ENCODE measurements at regions not wholly inside any gene's neighbourhood (a gene's known extent, or its start where the extent isn't known, plus 50 kb on each side); places are given as distances from the start of the nearest gene placed in this dataset.

- H3K4me3 ChIP-seq (ENCODE audit: low read depth, low read length), result no peak overlapping the region
- DNase-seq (ENCODE audit: low read depth), result no peak
- no peak for TF ChIP-seq CTCF (IDR thresholded peaks at IDR 0.05; ENCODE audit: control insufficient read depth, extremely low read depth, insufficient read depth)
Measured at GRCh38 chr9:21741151-21741550, 61.3 kb upstream of the MTAP start.

GRCh38 chr9:21744320-21744719 is 58.1 kb upstream of the MTAP start:
- H3K4me3 ChIP-seq (ENCODE audit: low read depth, low read length), result no peak overlapping the region
- DNase-seq (ENCODE audit: low read depth), result no peak
- TF ChIP-seq CTCF (IDR thresholded peaks at IDR 0.05; ENCODE audit: control insufficient read depth, extremely low read depth, insufficient read depth), result no peak

GRCh38 chr9:21744841-21745240 is 57.6 kb upstream of the MTAP start:
- no peak for DNase-seq (ENCODE audit: low read depth)
- no peak for TF ChIP-seq CTCF (IDR thresholded peaks at IDR 0.05; ENCODE audit: control insufficient read depth, extremely low read depth, insufficient read depth)
- H3K4me3 ChIP-seq (ENCODE audit: low read depth, low read length), result no peak overlapping the region

GRCh38 chr9:21746550-21746949 is 55.9 kb upstream of the MTAP start:
- TF ChIP-seq CTCF (IDR thresholded peaks at IDR 0.05; ENCODE audit: control insufficient read depth, extremely low read depth, insufficient read depth), result no peak
- no peak overlapping the region for H3K4me3 ChIP-seq (ENCODE audit: low read depth, low read length)
- no peak for DNase-seq (ENCODE audit: low read depth)

- DNase-seq (ENCODE audit: low read depth), result no peak
- no peak for TF ChIP-seq CTCF (IDR thresholded peaks at IDR 0.05; ENCODE audit: control insufficient read depth, extremely low read depth, insufficient read depth)
- no peak overlapping the region for H3K4me3 ChIP-seq (ENCODE audit: low read depth, low read length)
Measured at GRCh38 chr9:21747175-21747574, 55.3 kb upstream of the MTAP start.

GRCh38 chr9:21750021-21750735 is 52.3 kb upstream of the MTAP start:
- TF ChIP-seq CTCF (IDR thresholded peaks at IDR 0.05; ENCODE audit: control insufficient read depth, extremely low read depth, insufficient read depth), result no peak
- no peak for DNase-seq (ENCODE audit: low read depth)
- no peak overlapping the region for H3K4me3 ChIP-seq (ENCODE audit: low read depth, low read length)

- no peak for DNase-seq (ENCODE audit: low read depth)
- TF ChIP-seq CTCF (IDR thresholded peaks at IDR 0.05; ENCODE audit: control insufficient read depth, extremely low read depth, insufficient read depth), result no peak
- H3K4me3 ChIP-seq (ENCODE audit: low read depth, low read length), result no peak overlapping the region
Measured at GRCh38 chr9:21751998-21752397, 50.4 kb upstream of the MTAP start.

Measured in LNCaP clone FGC (cell line).